ENCODE measurements at regions not wholly inside any gene's neighbourhood (a gene's known extent, or its start where the extent isn't known, plus 50 kb on each side); places are given as distances from the start of the nearest gene placed in this dataset.

- DNase-seq = no peak
- intact Hi-C loops (cut with micrococcal nuclease; ENCODE audit: unreplicated experiment) = no loop called here
- H3F3A ChIP-seq (ENCODE audit: insufficient read depth, low read depth) = no peaks in the 10 kb centered on the region
- H3K9me2 ChIP-seq (ENCODE audit: insufficient read depth) = no peaks in the 10 kb centered on the region
- H3K4me3 ChIP-seq = no peak overlapping the region
- H3K27me3 ChIP-seq (ENCODE audit: insufficient read depth, low read depth) = no peaks in the 10 kb centered on the region
- no peak overlapping the region for H3K4me2 ChIP-seq
- H3K79me2 ChIP-seq (ENCODE audit: low read depth) = no peaks in the 10 kb centered on the region
- H3K27ac ChIP-seq = no peak overlapping the region
- H2AFZ ChIP-seq = no peak overlapping the region
- H3K4me1 ChIP-seq (replicated peaks; ENCODE audit: insufficient read depth) = no peaks in the 10 kb centered on the region
- no peaks in the 10 kb centered on the region for H3K36me3 ChIP-seq (ENCODE audit: low read depth)
- no peaks in the 10 kb centered on the region for H3K9me3 ChIP-seq (ENCODE audit: insufficient read depth, low read depth)
- BruUV-seq (replicated peaks) = no TSS peak
- H4K20me1 ChIP-seq (ENCODE audit: insufficient read depth) = no peaks in the 10 kb centered on the region
- CTCF ChIA-PET = no interaction called here
- TF ChIP-seq, protein P1, sequence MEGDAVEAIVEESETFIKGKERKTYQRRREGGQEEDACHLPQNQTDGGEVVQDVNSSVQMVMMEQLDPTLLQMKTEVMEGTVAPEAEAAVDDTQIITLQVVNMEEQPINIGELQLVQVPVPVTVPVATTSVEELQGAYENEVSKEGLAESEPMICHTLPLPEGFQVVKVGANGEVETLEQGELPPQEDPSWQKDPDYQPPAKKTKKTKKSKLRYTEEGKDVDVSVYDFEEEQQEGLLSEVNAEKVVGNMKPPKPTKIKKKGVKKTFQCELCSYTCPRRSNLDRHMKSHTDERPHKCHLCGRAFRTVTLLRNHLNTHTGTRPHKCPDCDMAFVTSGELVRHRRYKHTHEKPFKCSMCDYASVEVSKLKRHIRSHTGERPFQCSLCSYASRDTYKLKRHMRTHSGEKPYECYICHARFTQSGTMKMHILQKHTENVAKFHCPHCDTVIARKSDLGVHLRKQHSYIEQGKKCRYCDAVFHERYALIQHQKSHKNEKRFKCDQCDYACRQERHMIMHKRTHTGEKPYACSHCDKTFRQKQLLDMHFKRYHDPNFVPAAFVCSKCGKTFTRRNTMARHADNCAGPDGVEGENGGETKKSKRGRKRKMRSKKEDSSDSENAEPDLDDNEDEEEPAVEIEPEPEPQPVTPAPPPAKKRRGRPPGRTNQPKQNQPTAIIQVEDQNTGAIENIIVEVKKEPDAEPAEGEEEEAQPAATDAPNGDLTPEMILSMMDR (conservative IDR thresholded peaks at IDR 0.05) = no peak
- no peak for TF ChIP-seq EZH2 (IDR thresholded peaks at IDR 0.05; ENCODE audit: low read depth)
- POLR2A ChIA-PET (ENCODE audit: unreplicated experiment) = no interaction called here
Observed at GRCh38 chr2:188881434-188881833, 92.7 kb upstream of the COL3A1 start.

- no peaks in the 10 kb centered on the region for H3K9me2 ChIP-seq (ENCODE audit: insufficient read depth)
- ChIA-PET POLR2A (ENCODE audit: unreplicated experiment) (no interaction called here), CTCF (no interaction called here)
- H3K79me2 ChIP-seq (ENCODE audit: low read depth) = no peaks in the 10 kb centered on the region
- no peaks in the 10 kb centered on the region for H3K9me3 ChIP-seq (ENCODE audit: insufficient read depth, low read depth)
- TF ChIP-seq, protein P1 (conservative IDR thresholded peaks at IDR 0.05) = no peak
- TF ChIP-seq EZH2 (IDR thresholded peaks at IDR 0.05; ENCODE audit: low read depth) = no peak
- H3K4me2 ChIP-seq = no peak overlapping the region
- no peaks in the 10 kb centered on the region for H3K36me3 ChIP-seq (ENCODE audit: low read depth)
- H3K27me3 ChIP-seq (ENCODE audit: insufficient read depth, low read depth) = no peaks in the 10 kb centered on the region
- no peaks in the 10 kb centered on the region for H3F3A ChIP-seq (ENCODE audit: insufficient read depth, low read depth)
- H2AFZ ChIP-seq = 0 out of 2 replicates have a peak overlapping the region, but pooled peaks have one; percentile 37
- H3K27ac ChIP-seq = no peak overlapping the region
- intact Hi-C loops (cut with micrococcal nuclease; ENCODE audit: unreplicated experiment) = no loop called here
- no TSS peak for BruUV-seq (replicated peaks)
- no peaks in the 10 kb centered on the region for H4K20me1 ChIP-seq (ENCODE audit: insufficient read depth)
- no peak overlapping the region for H3K4me3 ChIP-seq
- no peak for DNase-seq
- H3K4me1 ChIP-seq (replicated peaks; ENCODE audit: insufficient read depth) = no peaks in the 10 kb centered on the region
Observed at GRCh38 chr2:188884046-188884445, 90.1 kb upstream of the COL3A1 start.

DNA sequence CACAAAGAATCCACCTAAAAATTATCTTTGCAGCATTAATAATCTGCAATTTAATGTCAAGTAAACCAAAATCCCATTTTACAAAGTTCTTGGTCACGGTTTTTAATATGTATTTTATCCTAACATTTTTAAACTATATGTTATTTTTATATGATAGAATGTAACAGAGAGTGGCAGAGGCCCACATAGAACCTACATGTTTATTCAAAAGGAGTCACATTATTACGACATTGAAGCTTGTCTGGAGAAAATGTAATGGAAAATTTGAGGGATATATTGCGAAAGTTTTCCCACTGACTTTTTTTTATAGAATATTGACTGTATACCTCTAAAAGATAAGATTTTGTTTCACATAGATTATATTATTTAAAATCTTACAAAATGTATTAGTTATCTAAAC is 89.7 kb upstream of the COL3A1 start:
- H3K4me3 ChIP-seq = no peak overlapping the region
- DNase-seq = no peak
- H3K9me3 ChIP-seq (ENCODE audit: insufficient read depth, low read depth) = no peaks in the 10 kb centered on the region
- no TSS peak for BruUV-seq (replicated peaks)
- H4K20me1 ChIP-seq (ENCODE audit: insufficient read depth) = no peaks in the 10 kb centered on the region
- no peaks in the 10 kb centered on the region for H3K27me3 ChIP-seq (ENCODE audit: insufficient read depth, low read depth)
- H3K4me2 ChIP-seq = no peak overlapping the region
- H3K79me2 ChIP-seq (ENCODE audit: low read depth) = no peaks in the 10 kb centered on the region
- ChIA-PET CTCF (no interaction called here), POLR2A (ENCODE audit: unreplicated experiment) (no interaction called here)
- TF ChIP-seq, protein P1 (conservative IDR thresholded peaks at IDR 0.05) = no peak
- no peak for TF ChIP-seq EZH2 (IDR thresholded peaks at IDR 0.05; ENCODE audit: low read depth)
- no peaks in the 10 kb centered on the region for H3K36me3 ChIP-seq (ENCODE audit: low read depth)
- no peak overlapping the region for H3K27ac ChIP-seq
- no peaks in the 10 kb centered on the region for H3K9me2 ChIP-seq (ENCODE audit: insufficient read depth)
- H3F3A ChIP-seq (ENCODE audit: insufficient read depth, low read depth) = no peaks in the 10 kb centered on the region
- H2AFZ ChIP-seq = no peak overlapping the region
- intact Hi-C loops (cut with micrococcal nuclease; ENCODE audit: unreplicated experiment) = no loop called here
- no peaks in the 10 kb centered on the region for H3K4me1 ChIP-seq (replicated peaks; ENCODE audit: insufficient read depth)
